Effector memory CD8-positive, alpha-beta T cell (primary cell): ENCODE measurements at regions not wholly inside any gene's neighbourhood (a gene's known extent, or its start where the extent isn't known, plus 50 kb on each side); places are given as distances from the start of the nearest gene placed in this dataset.

Source experiments
- ATAC-seq: fragments of 150-1000 bp; cut with Tn5 transposase; replicated peaks from 2 replicates; pipeline ENCODE4 v1.10.0; 2021; ENCODE audit warnings: mild to moderate bottlenecking, moderate library complexity
- DNase-seq, 3 experiments: peaks; one replicate each; pipeline ENCODE4 v3.0.0; 2021
- H3K27ac Mint-ChIP-seq, 2 donors: one replicate each; pipeline ENCODE4 v1.8.0; 2022; ENCODE audit warnings: mild to moderate bottlenecking in 2 of 2, mixed read lengths in 2 of 2, moderate library complexity in 2 of 2
- H3K27me3 Mint-ChIP-seq, 2 donors: one replicate each; pipeline ENCODE4 v1.8.0; 2022; ENCODE audit warnings: mixed read lengths in 2 of 2
- H3K36me3 Mint-ChIP-seq: one replicate; pipeline ENCODE4 v1.8.0; 2022; ENCODE audit warnings: mild to moderate bottlenecking, moderate library complexity, mixed read lengths; ENCODE audit not compliant: insufficient read depth
- H3K4me1 Mint-ChIP-seq, 2 donors: one replicate each; pipeline ENCODE4 v1.8.0; 2022; ENCODE audit warnings: low read depth in 2 of 2, mixed read lengths in 2 of 2
- H3K4me3 Mint-ChIP-seq, 2 donors: one replicate each; pipeline ENCODE4 v1.8.0; 2022; ENCODE audit warnings: mild to moderate bottlenecking in 2 of 2, mixed read lengths in 2 of 2, moderate library complexity in 2 of 2
- H3K9me3 Mint-ChIP-seq, 2 donors: one replicate each; pipeline ENCODE4 v1.8.0; 2022; ENCODE audit warnings: mixed read lengths in 2 of 2

GRCh38 chr1:80517062-80517461, 1283.7 kb upstream of the ADGRL2 start:
- ATAC-seq (no peak), DNase-seq (no peak)
- Mint-ChIP-seq H3K4me1 (no peaks in the 10 kb centered on the region), H3K27me3 (no peaks in the 10 kb centered on the region), H3K4me3 (no peak overlapping the region), H3K9me3 (peaks cover 7 to 21% of the 10 kb centered on the region in 2 donors), H3K27ac (no peak overlapping the region), H3K36me3 (no peaks in the 10 kb centered on the region)

DNA sequence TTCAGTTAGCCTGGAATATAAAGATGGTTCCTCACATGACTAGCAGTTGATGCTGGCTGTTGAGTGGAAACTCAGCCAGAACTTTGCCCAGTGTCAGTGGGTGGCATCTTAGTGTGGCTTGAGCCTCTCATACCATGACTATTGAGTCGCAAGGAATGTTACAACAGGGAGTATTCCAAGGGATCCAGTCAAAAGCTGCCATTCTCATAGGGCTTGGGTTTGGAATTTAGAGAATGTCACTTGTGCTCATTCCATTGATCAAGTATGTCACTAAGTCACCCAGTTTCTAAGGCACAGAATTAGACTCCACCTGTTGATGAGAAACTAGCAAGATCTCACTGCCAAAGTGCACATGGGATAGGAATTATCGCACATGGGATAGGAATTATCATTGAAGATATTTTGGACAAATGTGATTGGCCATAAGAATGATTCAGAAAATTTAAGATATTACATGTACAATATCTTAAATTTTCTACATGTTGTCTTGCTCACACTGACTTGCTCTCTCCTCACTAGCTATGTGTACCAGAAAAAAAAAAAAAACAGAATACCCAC, 1290.7 kb upstream of the ADGRL2 start:
- ATAC-seq (no peak), DNase-seq (no peak)
- H3K27me3 Mint-ChIP-seq: no peaks in the 10 kb centered on the region
- H3K4me1 Mint-ChIP-seq: no peaks in the 10 kb centered on the region
- H3K9me3 Mint-ChIP-seq: peaks cover 1 to 6% of the 10 kb centered on the region in 2 donors
- no peaks in the 10 kb centered on the region for H3K36me3 Mint-ChIP-seq
- no peak overlapping the region for H3K4me3 Mint-ChIP-seq
- no peak overlapping the region for H3K27ac Mint-ChIP-seq

DNA sequence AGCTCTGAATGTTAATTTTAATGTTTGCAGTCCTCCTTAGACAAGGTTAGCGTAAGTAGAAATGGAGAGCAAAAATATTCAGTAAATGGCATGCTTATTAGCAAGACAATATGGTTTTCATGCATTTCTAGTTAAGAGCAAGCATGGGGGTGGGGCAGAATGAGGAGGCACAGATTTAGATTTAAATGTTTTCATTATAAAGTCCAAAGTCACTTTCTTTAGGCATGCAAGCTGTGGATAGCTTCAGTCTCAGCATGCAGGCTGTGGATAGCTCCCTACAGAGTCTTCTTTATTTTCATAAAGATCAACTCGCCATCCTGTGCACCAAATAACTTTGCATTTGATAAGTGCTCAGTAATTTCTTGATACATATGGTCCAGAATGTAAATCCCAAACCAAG, 1294.5 kb upstream of the ADGRL2 start:
- no peak for ATAC-seq
- DNase-seq: no peak
- Mint-ChIP-seq H3K4me3 (no peak overlapping the region), H3K27ac (no peak overlapping the region), H3K9me3 (peaks cover 8 to 9% of the 10 kb centered on the region in 2 donors), H3K4me1 (no peaks in the 10 kb centered on the region), H3K27me3 (no peaks in the 10 kb centered on the region), H3K36me3 (no peaks in the 10 kb centered on the region)

DNA sequence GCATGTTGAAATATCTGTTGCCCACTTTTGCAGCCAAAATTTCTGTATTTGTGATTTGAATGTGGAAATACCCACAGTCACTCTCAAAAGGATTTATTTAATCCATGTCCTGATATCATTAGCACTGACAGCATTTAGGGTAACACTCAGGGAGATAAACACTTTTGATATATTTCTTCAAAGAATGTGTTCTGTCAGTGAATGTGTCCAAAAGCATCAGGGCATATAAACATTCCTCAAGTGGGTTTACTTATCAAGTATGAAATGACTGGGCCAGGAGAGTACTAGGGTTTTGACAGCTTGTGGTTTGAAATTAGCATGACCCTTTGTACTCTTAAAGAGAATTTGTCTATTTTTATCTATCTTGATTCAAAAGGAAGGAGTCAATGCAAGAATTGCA, 1302.1 kb upstream of the ADGRL2 start:
- Mint-ChIP-seq H3K9me3 (peaks cover 0 to 6% of the 10 kb centered on the region in 2 donors), H3K27me3 (no peaks in the 10 kb centered on the region), H3K36me3 (no peaks in the 10 kb centered on the region), H3K4me3 (no peak overlapping the region), H3K27ac (no peak overlapping the region), H3K4me1 (no peaks in the 10 kb centered on the region)
- no peak for DNase-seq
- ATAC-seq: no peak

GRCh38 chr1:80495806-80496205, 1304.9 kb upstream of the ADGRL2 start:
- no peak overlapping the region for H3K27ac Mint-ChIP-seq
- ATAC-seq: no peak
- H3K36me3 Mint-ChIP-seq: no peaks in the 10 kb centered on the region
- H3K4me3 Mint-ChIP-seq: no peak overlapping the region
- no peaks in the 10 kb centered on the region for H3K4me1 Mint-ChIP-seq
- DNase-seq: no peak
- no peaks in the 10 kb centered on the region for H3K27me3 Mint-ChIP-seq
- H3K9me3 Mint-ChIP-seq: peaks cover 0 to 2% of the 10 kb centered on the region in 2 donors

- no peaks in the 10 kb centered on the region for H3K27me3 Mint-ChIP-seq
- H3K36me3 Mint-ChIP-seq: no peaks in the 10 kb centered on the region
- H3K4me1 Mint-ChIP-seq: no peaks in the 10 kb centered on the region
- peaks cover 0 to 8% of the 10 kb centered on the region in 2 donors for H3K9me3 Mint-ChIP-seq
- no peak for ATAC-seq
- H3K4me3 Mint-ChIP-seq: no peak overlapping the region
- no peak for DNase-seq
- H3K27ac Mint-ChIP-seq: no peak overlapping the region
Measured at GRCh38 chr1:80472145-80472544, 1328.6 kb upstream of the ADGRL2 start.

GRCh38 chr1:80468356-80468755, 1332.4 kb upstream of the ADGRL2 start:
- Mint-ChIP-seq H3K36me3 (no peaks in the 10 kb centered on the region), H3K9me3 (peaks cover 0 to 5% of the 10 kb centered on the region in 2 donors), H3K4me1 (no peaks in the 10 kb centered on the region), H3K4me3 (no peak overlapping the region), H3K27me3 (no peaks in the 10 kb centered on the region), H3K27ac (no peak overlapping the region)
- DNase-seq (no peak), ATAC-seq (no peak)

GRCh38 chr1:80462006-80462405, 1338.7 kb upstream of the ADGRL2 start:
- no peak overlapping the region for H3K4me3 Mint-ChIP-seq
- DNase-seq (no peak), ATAC-seq (no peak)
- no peak overlapping the region for H3K27ac Mint-ChIP-seq
- H3K4me1 Mint-ChIP-seq: no peaks in the 10 kb centered on the region
- peaks cover 7 to 15% of the 10 kb centered on the region in 2 donors for H3K9me3 Mint-ChIP-seq
- H3K27me3 Mint-ChIP-seq: no peaks in the 10 kb centered on the region
- no peaks in the 10 kb centered on the region for H3K36me3 Mint-ChIP-seq

GRCh38 chr1:80457409-80457808, 1343.3 kb upstream of the ADGRL2 start:
- Mint-ChIP-seq H3K4me3 (no peak overlapping the region), H3K9me3 (peaks cover 7 to 15% of the 10 kb centered on the region in 2 donors)
- no peak for ATAC-seq

GRCh38 chr1:80453775-80454174, 1347.0 kb upstream of the ADGRL2 start:
- no peak for DNase-seq
- Mint-ChIP-seq H3K4me3 (no peak overlapping the region), H3K36me3 (no peaks in the 10 kb centered on the region), H3K9me3 (peaks cover 10 to 11% of the 10 kb centered on the region in 2 donors), H3K27ac (no peak overlapping the region), H3K4me1 (no peaks in the 10 kb centered on the region), H3K27me3 (no peaks in the 10 kb centered on the region)
- ATAC-seq: no peak

More at GRCh38 chr1:80457409-80457808, 1343.3 kb upstream of the ADGRL2 start:
- Mint-ChIP-seq H3K36me3 (no peaks in the 10 kb centered on the region), H3K4me1 (no peaks in the 10 kb centered on the region), H3K27me3 (no peaks in the 10 kb centered on the region), H3K27ac (no peak overlapping the region)
- DNase-seq: no peak

GRCh38 chr1:80450711-80451110, 1350.0 kb upstream of the ADGRL2 start:
- H3K36me3 Mint-ChIP-seq: no peaks in the 10 kb centered on the region
- ATAC-seq (no peak), DNase-seq (no peak)
- no peaks in the 10 kb centered on the region for H3K4me1 Mint-ChIP-seq
- H3K4me3 Mint-ChIP-seq: no peak overlapping the region
- H3K27me3 Mint-ChIP-seq: no peaks in the 10 kb centered on the region
- no peak overlapping the region for H3K27ac Mint-ChIP-seq
- H3K9me3 Mint-ChIP-seq: peaks cover 10% of the 10 kb centered on the region in 2 donors

GRCh38 chr1:80448081-80448480, 1352.7 kb upstream of the ADGRL2 start:
- ATAC-seq (no peak), DNase-seq (no peak)
- H3K27me3 Mint-ChIP-seq: no peaks in the 10 kb centered on the region
- H3K9me3 Mint-ChIP-seq: peaks cover 8 to 10% of the 10 kb centered on the region in 2 donors
- H3K4me3 Mint-ChIP-seq: no peak overlapping the region
- no peak overlapping the region for H3K27ac Mint-ChIP-seq
- H3K4me1 Mint-ChIP-seq: no peaks in the 10 kb centered on the region
- H3K36me3 Mint-ChIP-seq: no peaks in the 10 kb centered on the region

DNA sequence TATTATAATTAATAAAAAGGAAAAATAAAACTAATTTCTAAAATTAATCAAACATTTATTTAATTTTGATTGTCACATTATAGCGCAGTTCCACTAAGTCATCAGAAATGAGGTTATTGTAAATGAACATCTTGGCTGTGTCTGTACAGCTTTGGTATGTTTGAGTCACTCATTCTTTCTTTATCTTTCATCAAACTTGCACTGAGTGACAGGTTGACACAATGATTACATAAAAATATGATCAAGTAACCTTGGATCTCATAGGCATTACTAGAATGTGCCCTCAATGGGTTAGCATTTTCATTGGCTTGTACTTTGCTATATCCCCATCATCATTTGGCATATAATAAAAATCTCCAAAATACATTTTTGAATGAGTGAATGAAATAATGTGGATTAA, 1353.2 kb upstream of the ADGRL2 start:
- Mint-ChIP-seq H3K36me3 (no peaks in the 10 kb centered on the region), H3K27me3 (no peaks in the 10 kb centered on the region), H3K9me3 (peaks cover 9 to 10% of the 10 kb centered on the region in 2 donors), H3K4me1 (no peaks in the 10 kb centered on the region), H3K4me3 (no peak overlapping the region), H3K27ac (no peak overlapping the region)
- no peak for DNase-seq
- ATAC-seq: no peak

DNA sequence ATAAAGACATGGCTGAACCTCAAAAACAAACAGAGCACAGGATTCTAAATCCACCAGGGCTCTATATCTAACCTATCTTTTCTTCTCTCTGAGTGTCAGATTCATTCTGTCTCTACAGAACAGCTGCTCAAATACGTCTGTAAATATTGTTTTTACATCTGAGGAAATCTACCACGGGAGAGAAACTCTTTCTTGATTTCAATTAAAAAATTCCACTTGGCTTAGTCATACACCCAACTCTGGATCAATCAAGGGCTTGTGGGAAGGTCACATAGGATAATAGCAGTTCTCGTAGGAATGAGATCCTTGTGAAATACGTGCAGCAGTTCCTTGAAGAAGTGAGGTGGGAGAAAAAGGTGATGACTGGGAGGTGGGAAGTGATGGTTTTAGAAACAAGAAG, 1355.7 kb upstream of the ADGRL2 start:
- peaks cover 0 to 4% of the 10 kb centered on the region in 2 donors for H3K9me3 Mint-ChIP-seq
- H3K4me1 Mint-ChIP-seq: no peaks in the 10 kb centered on the region
- no peak for DNase-seq

GRCh38 chr1:80444171-80444570, 1356.6 kb upstream of the ADGRL2 start:
- DNase-seq (no peak), ATAC-seq (no peak)
- no peaks in the 10 kb centered on the region for H3K27me3 Mint-ChIP-seq
- no peak overlapping the region for H3K4me3 Mint-ChIP-seq
- peaks cover 0 to 7% of the 10 kb centered on the region in 2 donors for H3K9me3 Mint-ChIP-seq
- H3K27ac Mint-ChIP-seq: no peak overlapping the region
- no peaks in the 10 kb centered on the region for H3K4me1 Mint-ChIP-seq
- no peaks in the 10 kb centered on the region for H3K36me3 Mint-ChIP-seq

More for the DNA sequence above, 1355.7 kb upstream of the ADGRL2 start:
- ATAC-seq: no peak
- Mint-ChIP-seq H3K36me3 (no peaks in the 10 kb centered on the region), H3K27ac (no peak overlapping the region), H3K4me3 (no peak overlapping the region), H3K27me3 (no peaks in the 10 kb centered on the region)
